Lung microvascular endothelial cell (primary cell): ENCODE measurements at regions not wholly inside any gene's neighbourhood (a gene's known extent, or its start where the extent isn't known, plus 50 kb on each side); places are given as distances from the start of the nearest gene placed in this dataset.
"Not testable (repeated sequence)": the region's sequence is repeated elsewhere in the genome, so short reads cannot be mapped to it uniquely, and the experiment has no call there.

Experiments
- DNase-seq, 2 donors: peaks; one replicate each; pipeline versions ENCODE4 v3.0.0 to v3.0.0-alpha.2; 2010; ENCODE audit warnings: low read depth in 2 of 2

GRCh38 chr6:11427091-11427722 lies 110.3 kb upstream of the TMEM170B start:
- DNase-seq: no peak

GRCh38 chr6:11426571-11426970 lies 111.0 kb upstream of the TMEM170B start:
- peak; percentile 43 to 73 for DNase-seq

GRCh38 chr6:11425876-11426275 lies 111.7 kb upstream of the TMEM170B start:
- DNase-seq: no peak

DNA sequence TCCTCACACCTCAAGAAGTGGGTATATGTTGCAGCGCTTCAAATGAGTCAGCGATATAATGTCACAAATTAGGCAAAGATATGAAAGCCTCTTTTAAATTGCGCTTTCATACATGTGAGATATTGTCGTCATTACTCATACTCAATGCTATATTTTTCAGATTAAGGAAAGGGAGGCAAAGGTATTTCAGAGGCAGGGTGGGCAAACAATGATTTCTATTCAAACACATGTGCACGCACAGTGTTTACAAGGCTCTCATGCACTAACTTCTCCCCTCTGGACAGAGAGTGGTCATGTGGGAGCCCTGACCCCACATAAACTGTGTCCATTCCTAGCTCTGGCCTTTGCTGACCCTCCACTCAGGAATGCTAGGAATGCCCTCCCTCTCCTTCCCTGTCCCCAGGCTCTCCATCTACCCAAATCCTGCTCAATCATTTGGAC lies 112.1 kb upstream of the TMEM170B start:
- no peak for DNase-seq

DNA sequence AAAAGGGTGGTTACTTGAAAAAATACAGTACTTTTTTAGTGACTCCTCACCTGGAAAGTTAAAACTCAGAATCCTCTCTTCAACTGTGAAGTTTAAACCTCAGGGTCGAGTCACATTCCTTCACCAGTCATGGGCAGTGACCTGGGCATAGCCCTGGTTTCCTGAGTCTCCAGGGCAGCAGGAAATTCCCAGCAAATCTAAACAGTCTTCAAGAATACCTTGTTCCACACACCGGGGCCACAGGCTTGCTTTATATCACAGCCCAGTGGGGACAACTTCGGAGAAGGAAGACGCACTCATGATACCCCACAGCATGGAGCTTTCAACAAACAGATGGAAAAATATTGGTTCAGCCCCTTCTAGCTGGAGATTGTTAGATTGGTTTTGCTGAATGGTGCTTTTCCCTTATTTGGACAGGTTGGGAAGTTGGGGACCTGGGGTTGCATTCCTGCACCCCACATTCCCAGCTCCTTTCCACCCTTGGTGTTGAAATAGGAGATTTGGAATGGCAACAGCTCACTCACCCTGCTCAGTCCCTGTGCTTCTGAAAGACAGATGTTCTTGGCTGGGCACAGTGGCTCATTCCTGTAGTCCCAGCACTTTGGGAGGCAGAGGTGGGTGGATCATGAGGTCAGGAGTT lies 113.0 kb upstream of the TMEM170B start:
- DNase-seq: peak in 1 of 2 donors; percentile 78

DNA sequence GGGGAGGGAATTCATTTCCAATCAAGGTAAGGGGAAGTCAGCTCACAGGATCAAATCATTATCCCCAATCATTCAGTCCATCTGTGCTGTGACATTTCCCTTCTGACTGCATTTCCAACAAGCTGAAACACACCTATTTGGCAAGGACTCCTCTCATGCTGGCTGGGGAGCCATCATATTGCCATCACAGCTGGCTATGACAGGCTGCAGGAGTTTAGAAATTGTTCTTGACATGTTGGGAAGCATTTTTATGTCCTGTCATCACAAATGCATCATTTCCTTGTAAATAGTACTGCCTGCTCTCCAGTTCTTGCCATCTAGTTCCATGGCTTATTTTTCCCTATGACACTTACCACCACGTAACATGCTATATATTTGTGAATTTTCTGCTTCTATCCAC lies 113.9 kb upstream of the TMEM170B start:
- peak; percentile 84 to 87 for DNase-seq

DNA sequence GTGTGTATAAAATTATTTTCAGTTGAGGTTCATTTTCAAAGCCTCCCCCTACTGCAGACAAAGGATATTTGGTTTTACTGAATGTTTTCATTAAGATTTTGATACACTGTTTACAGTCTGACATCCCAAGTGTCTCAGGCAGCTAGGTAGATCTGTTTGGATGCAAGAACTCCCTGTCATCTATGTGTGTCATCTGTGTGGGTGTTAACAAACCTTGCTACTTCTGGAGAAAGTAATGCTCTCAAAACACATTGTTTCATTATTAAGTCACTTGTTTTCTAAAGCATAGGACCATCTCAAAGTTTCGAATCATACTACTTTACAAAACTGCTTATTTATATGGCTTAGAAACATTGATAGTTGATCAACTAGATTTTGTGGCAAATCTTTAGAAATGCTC lies 114.5 kb upstream of the TMEM170B start:
- DNase-seq: peak in 1 of 2 donors; percentile 48

- DNase-seq: no peak
Measured at GRCh38 chr6:11419763-11420453, 117.6 kb upstream of the TMEM170B start.

GRCh38 chr6:11418290-11418905 lies 119.2 kb upstream of the TMEM170B start:
- DNase-seq: peak in 1 of 2 donors; percentile 94

- DNase-seq: no peak
Measured at GRCh38 chr6:11416936-11417576, 120.5 kb upstream of the TMEM170B start.

- DNase-seq: not testable (repeated sequence)
Measured at GRCh38 chr6:11416099-11416935, 121.2 kb upstream of the TMEM170B start.

- no peak for DNase-seq
Measured at GRCh38 chr6:11415557-11415956, 122.0 kb upstream of the TMEM170B start.

GRCh38 chr6:11414176-11414963 lies 123.2 kb upstream of the TMEM170B start:
- DNase-seq: peak; percentile 42 to 67

DNA sequence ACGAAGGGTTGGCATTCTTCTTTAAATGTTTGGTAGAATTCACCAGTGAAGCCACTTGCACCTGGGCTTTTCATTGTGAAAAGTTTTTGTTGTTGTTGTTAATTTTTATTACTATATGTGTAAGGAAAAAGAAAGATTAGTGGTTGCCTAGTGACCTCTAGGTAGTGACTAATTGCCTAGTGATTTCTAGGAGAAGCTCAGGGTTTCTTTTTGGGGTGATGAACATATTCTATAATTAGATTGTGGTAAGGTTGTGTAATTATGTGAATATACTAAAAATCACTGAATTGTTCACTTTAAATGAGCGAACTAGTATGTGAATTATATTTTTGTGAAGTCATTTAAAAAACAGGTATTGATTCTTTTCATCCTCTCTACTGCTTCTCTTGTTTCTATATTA lies 123.8 kb upstream of the TMEM170B start:
- DNase-seq: peak in 1 of 2 donors; percentile 63

- DNase-seq: no peak
Measured at GRCh38 chr6:11413117-11413687, 124.3 kb upstream of the TMEM170B start.

DNA sequence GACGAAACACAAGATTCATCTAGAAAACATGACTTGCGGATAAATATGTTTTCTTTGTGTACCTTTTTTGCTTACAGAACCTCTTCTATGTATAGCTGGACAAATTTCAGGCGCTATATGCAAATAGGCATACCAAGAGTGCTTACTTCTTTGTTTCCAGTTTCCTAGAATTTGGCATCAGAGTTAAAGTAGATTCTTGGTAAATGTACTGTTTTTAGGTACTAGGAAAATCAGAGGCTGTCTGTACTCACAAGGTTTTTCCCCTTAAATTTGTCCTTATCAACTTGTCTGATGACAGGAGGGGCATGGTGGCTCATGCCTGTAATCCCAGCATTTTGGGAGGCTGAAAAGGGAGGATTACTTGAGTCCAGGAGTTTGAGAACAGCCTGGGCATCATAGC lies 124.9 kb upstream of the TMEM170B start:
- DNase-seq: no peak

DNA sequence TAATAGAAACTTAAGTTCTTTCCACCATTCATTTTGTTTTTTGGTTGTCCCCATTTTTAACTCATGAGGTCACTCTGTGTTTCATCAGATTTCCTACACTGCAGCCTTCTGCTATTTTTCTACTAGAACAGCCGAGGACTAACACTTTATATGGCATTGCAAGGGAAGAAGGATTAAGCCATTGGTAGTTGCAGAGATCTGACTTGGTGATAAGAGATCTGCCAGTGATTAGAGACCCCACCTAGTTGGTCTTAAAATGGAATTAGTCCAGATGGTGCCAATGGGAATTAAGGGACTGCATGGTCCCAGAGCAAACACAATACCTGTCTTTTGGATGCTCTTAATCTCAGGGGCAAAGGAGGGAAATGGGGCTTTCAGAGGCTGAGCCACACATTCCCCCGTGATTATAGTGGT lies 125.5 kb upstream of the TMEM170B start:
- peak in 1 of 2 donors; percentile 46 for DNase-seq

DNA sequence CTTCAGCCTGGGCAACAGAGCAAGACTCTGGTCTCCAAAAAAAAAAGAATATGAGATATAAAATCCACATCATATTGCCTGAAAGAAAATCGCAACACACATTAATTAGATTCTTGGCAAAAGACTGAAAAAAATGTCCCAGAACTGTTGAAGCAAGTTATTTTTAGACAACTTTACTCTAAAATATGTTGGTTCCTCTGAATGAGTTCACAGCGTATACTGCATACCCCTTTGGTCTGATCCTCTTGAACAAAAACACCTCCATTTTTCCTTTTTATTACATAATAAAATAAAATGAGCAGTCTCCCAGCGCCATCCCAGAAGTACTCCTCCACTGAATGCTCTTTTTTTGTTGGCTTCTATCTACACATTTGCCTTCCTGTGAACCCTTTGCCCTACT lies 126.0 kb upstream of the TMEM170B start:
- DNase-seq: no peak

DNA sequence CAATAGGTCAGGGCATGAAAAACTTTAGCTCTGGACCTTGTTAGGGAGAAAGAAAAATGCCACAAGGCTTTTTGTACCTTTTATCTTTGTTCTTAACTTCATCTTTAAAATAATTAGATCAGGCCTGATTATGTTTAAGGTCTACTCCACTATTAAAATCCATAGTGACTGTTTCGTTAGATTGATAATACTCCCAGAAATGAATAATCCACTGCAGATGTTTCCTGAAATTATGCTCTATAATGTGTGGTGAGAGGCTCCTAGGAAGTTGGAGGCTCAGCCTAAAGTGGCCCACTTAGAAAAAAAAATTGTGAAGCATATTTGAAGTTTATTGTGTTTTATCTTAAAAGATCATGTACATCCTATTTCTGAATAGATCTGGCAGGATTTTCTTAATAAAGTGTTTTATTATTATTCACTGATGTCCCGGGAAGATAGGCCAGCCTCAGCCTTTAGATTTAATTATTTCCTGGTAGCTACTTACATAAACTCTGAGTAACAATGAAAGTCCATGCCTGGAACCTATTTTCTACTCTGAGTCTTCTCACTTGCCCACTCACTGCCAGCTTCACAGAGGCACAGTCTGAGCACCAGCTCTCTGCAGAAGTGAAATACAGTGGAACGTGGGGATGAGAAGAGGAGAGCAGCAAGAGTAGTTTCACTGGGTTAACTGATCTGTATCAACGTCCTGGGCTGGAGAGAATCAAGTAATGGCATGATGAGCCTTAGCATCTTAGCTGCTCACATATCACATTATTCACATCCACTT lies 126.8 kb upstream of the TMEM170B start:
- peak in 1 of 2 donors; percentile 46 for DNase-seq
